Erythroblast (primary cell): ENCODE measurements at regions not wholly inside any gene's neighbourhood (a gene's known extent, or its start where the extent isn't known, plus 50 kb on each side); places are given as distances from the start of the nearest gene placed in this dataset.

ENCODE experiments used
- GATA1 ChIP-seq: IDR thresholded peaks from 2 replicates; pipeline ENCODE4 v1.6.1; 2011; ENCODE audit warnings: low read depth, mild to moderate bottlenecking, control low read depth, low read length, moderate library complexity
- POLR2A ChIP-seq: IDR thresholded peaks from 2 replicates; pipeline ENCODE4 v1.6.1; 2011; ENCODE audit warnings: mild to moderate bottlenecking, low read length

DNA sequence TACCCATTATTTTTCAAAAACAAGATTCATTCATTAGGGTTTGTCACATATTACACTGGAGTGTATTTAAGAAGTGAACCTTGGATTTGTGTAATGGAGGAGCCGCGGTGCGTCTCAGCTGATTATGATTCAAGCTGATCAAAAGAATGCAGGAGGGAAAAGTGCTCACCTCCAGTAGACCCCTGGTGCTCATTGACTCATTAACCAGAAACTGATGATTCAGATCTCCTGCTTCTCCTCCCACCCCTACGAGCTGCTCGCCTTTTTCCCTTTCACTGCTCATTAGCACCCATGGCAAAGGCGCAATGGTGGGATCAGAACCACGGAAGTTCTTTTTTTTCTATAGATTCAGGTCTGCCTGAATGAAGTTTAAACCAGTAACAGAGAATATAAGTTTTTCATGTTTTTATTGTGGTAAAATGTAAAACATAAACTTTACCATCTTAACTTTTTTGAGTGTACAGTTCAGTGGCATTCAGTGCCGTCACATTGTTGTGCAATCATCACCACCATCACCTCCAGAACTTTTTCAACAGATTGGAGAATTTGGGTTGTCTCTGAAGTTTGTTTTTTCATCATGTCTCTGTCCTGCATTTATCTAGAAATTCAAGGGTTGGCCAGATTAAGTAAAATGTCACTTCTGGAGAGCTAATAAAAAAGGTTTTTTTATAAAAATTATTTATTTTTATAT lies 101.6 kb downstream of the LINC00237 start:
- TF ChIP-seq POLR2A (no peak), GATA1 (no peak)
